Mesenchymal stem cell (in vitro differentiated cells and primary cell): ENCODE measurements at regions not wholly inside any gene's neighbourhood (a gene's known extent, or its start where the extent isn't known, plus 50 kb on each side); places are given as distances from the start of the nearest gene placed in this dataset.

Experiments used
- DNase-seq: peaks from one replicate; pipeline ENCODE4 v3.0.0-alpha.2; 2013
- H2AFZ ChIP-seq: one replicate; pipeline ENCODE4 v1.6.1; 2013; ENCODE audit warnings: low read depth, mild to moderate bottlenecking, control low read depth, inconsistent platforms, low read length, moderate library complexity
- H2AK5ac ChIP-seq: 2 replicates; pipeline ENCODE4 v1.6.1; 2013; ENCODE audit warnings: low read length, moderate library complexity, mild to moderate bottlenecking, inconsistent platforms; ENCODE audit not compliant: severe bottlenecking
- H2BK120ac ChIP-seq: one replicate; pipeline ENCODE4 v1.6.1; 2013; ENCODE audit warnings: low read depth, mild to moderate bottlenecking, inconsistent platforms, low read length, moderate library complexity
- H2BK12ac ChIP-seq, 2 experiments: one replicate each; pipeline ENCODE4 v1.6.1; 2013; ENCODE audit warnings: inconsistent platforms in 2 of 2, low read length in 2 of 2, mild to moderate bottlenecking in 2 of 2, moderate library complexity in 2 of 2, control low read depth in 1 of 2
- H2BK15ac ChIP-seq: one replicate; pipeline ENCODE4 v1.6.1; 2013; ENCODE audit warnings: mild to moderate bottlenecking, low read depth, inconsistent platforms; ENCODE audit not compliant: poor library complexity, severe bottlenecking
- H2BK5ac ChIP-seq: 2 replicates; pipeline ENCODE4 v1.6.1; 2013; ENCODE audit warnings: low read depth, mild to moderate bottlenecking, low read length, control low read depth, inconsistent platforms; ENCODE audit not compliant: poor library complexity, severe bottlenecking
- H3K14ac ChIP-seq, 2 experiments: one replicate each; pipeline ENCODE4 v1.6.1; 2013; ENCODE audit warnings: inconsistent platforms in 2 of 2, low read length in 2 of 2, control low read depth in 1 of 2, mild to moderate bottlenecking in 1 of 2, moderate library complexity in 1 of 2
- H3K18ac ChIP-seq, 2 experiments: one replicate each; pipeline ENCODE4 v1.6.1; 2013; ENCODE audit warnings: inconsistent platforms in 2 of 2, low read length in 2 of 2, control low read depth in 1 of 2, low read depth in 1 of 2, mild to moderate bottlenecking in 1 of 2
- H3K23ac ChIP-seq, 2 experiments: one replicate each; pipeline ENCODE4 v1.6.1; 2013; ENCODE audit warnings: inconsistent platforms in 2 of 2, low read length in 2 of 2, mild to moderate bottlenecking in 2 of 2, moderate library complexity in 2 of 2, control low read depth in 1 of 2
- H3K27ac ChIP-seq: 2 replicates; pipeline ENCODE4 v1.5.1; 2013; ENCODE audit warnings: mild to moderate bottlenecking, moderate library complexity, low read length, control low read depth, inconsistent platforms; ENCODE audit not compliant: poor library complexity, severe bottlenecking
- H3K27me3 ChIP-seq, 2 experiments: 2 replicates each; pipeline versions ENCODE4 v1.6.1 to v1.7.0; 2013; ENCODE audit warnings: low read length in 2 of 2, mild to moderate bottlenecking in 2 of 2, moderate library complexity in 2 of 2, control low read depth in 1 of 2, inconsistent platforms in 1 of 2; ENCODE audit not compliant: control insufficient read depth in 1 of 2, insufficient read depth in 1 of 2
- H3K36me3 ChIP-seq, 2 experiments: 2 replicates each; pipeline versions ENCODE4 v1.6.1 to v1.7.0; 2013; ENCODE audit warnings: low read length in 2 of 2, control low read depth in 1 of 2, inconsistent platforms in 1 of 2, low read depth in 1 of 2, mild to moderate bottlenecking in 1 of 2; ENCODE audit not compliant: insufficient read depth in 2 of 2, control insufficient read depth in 1 of 2
- H3K4ac ChIP-seq, 2 experiments: one replicate each; pipeline ENCODE4 v1.6.1; 2013; ENCODE audit warnings: inconsistent platforms in 2 of 2, low read length in 2 of 2, mild to moderate bottlenecking in 2 of 2, moderate library complexity in 2 of 2, control low read depth in 1 of 2, low read depth in 1 of 2
- H3K4me1 ChIP-seq: 2 replicates; pipeline ENCODE4 v1.6.1; 2013; ENCODE audit warnings: low read depth, low read length, control low read depth; ENCODE audit not compliant: control insufficient read depth, insufficient read depth
- H3K4me2 ChIP-seq: 2 replicates; pipeline ENCODE4 v1.6.1; 2013; ENCODE audit warnings: low read length, mild to moderate bottlenecking, inconsistent platforms; ENCODE audit not compliant: poor library complexity, severe bottlenecking
- H3K4me3 ChIP-seq, 2 experiments: 2 replicates each; pipeline versions ENCODE4 v1.5.1 to v1.7.0; 2013; ENCODE audit warnings: low read length in 2 of 2, mild to moderate bottlenecking in 2 of 2, control low read depth in 1 of 2, low read depth in 1 of 2; ENCODE audit not compliant: insufficient read depth in 1 of 2
- H3K79me1 ChIP-seq: replicated peaks from 2 replicates; pipeline ENCODE4 v1.6.1; 2013; ENCODE audit warnings: mild to moderate bottlenecking, control low read depth, low read length, inconsistent platforms; ENCODE audit not compliant: poor library complexity, severe bottlenecking
- H3K9ac ChIP-seq: 2 replicates; pipeline ENCODE4 v1.7.0; 2013; ENCODE audit warnings: mild to moderate bottlenecking, low read length, moderate library complexity
- H3K9me3 ChIP-seq: 2 replicates; pipeline ENCODE4 v1.7.0; 2013; ENCODE audit warnings: mild to moderate bottlenecking, low read length; ENCODE audit not compliant: control insufficient read depth
- H4K8ac ChIP-seq: one replicate; pipeline ENCODE4 v1.6.1; 2013; ENCODE audit warnings: inconsistent platforms, mild to moderate bottlenecking, low read length, moderate library complexity
- H4K91ac ChIP-seq: one replicate; pipeline ENCODE4 v1.6.1; 2013; ENCODE audit warnings: mild to moderate bottlenecking, low read length, inconsistent platforms
- WGBS: methylation state at CpG from one replicate; pipeline ENCODE4 v1.1.7; 2013; ENCODE audit warnings: mixed read lengths; 5-methylcytosine and 5-hydroxymethylcytosine counted together

DNA sequence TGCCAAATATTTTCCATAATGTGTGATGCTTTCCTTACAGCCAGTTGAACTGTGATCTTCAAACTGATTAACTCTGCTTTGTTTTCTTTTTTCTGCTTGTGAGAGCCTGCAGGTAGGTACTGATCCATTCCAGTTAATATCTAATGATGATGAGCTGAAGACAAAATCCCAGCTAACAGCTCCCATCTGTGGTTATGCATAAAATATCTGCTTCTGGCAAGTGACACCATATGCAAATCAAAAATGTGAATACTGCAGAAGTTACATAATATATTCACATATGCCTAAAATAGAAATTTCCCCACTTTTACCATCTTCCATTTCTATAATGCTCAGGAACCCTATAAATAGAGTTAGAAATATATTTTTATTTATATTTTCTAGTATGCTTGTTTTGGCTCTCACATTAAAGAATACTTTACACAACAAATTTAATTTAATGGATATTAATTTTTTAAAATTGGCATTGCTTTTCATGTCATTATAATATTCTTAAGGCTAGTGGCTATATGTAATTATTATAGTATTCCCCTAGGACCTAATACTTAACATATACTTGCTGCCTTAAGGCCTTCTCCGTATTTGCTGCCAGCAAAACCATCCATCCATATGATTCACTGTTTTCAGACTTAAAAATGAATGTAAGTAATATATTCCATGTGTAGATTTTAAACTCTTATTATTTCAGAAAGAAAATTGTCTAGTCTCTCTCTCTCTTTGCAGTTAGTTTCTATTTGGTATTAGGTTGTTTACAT, 83.8 kb downstream of the CCER1 start:
- Histone ChIP-seq H3K36me3 (no peaks in the 10 kb centered on the region), H3K4ac (no peak overlapping the region), H3K4me3 (no peak overlapping the region), H3K79me1 (no peaks in the 10 kb centered on the region), H4K8ac (no peak overlapping the region), H3K9ac (no peak overlapping the region), H3K27ac (no peak overlapping the region), H2BK15ac (no peak overlapping the region), H3K18ac (no peak overlapping the region), H2AK5ac (no peak overlapping the region), H2BK120ac (no peak overlapping the region), H3K9me3 (no peaks in the 10 kb centered on the region), H3K4me1 (no peaks in the 10 kb centered on the region), H3K4me2 (no peak overlapping the region), H3K27me3 (no peaks in the 10 kb centered on the region), H2AFZ (no peak overlapping the region), H4K91ac (no peak overlapping the region), H2BK5ac (no peak overlapping the region), H3K23ac (no peak overlapping the region), H3K14ac (no peak overlapping the region), H2BK12ac (no peak overlapping the region)
- no peak for DNase-seq
- no CpG with 5 or more reads among the region's 1 CpG for WGBS

DNA sequence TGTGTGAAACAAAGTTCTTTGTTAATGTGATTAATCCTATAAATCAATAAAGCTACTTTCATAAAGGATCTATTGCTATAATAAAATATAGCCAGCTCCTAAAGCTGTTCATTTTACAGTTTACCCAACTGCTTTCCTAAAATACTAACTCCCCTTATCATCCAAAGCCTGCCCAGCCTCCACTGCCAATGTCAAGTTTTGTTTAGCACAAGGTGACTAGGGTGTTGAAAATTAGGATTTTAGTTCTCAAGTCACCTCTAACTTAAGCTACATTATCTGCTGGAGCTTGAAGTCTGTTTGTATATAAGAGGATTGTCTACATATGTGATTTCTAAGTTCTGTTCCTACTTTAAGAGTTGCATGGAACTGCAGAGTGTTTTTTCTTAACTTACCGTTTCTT, 86.3 kb downstream of the CCER1 start:
- H2BK12ac ChIP-seq, result no peak overlapping the region
- no peaks in the 10 kb centered on the region for H3K27me3 ChIP-seq
- H3K4me3 ChIP-seq, result no peak overlapping the region
- no peak overlapping the region for H3K9ac ChIP-seq
- no peaks in the 10 kb centered on the region for H3K79me1 ChIP-seq
- H4K91ac ChIP-seq, result no peak overlapping the region
- H4K8ac ChIP-seq, result no peak overlapping the region
- H3K9me3 ChIP-seq, result no peaks in the 10 kb centered on the region
- no peak overlapping the region for H2AK5ac ChIP-seq
- no peaks in the 10 kb centered on the region for H3K4me1 ChIP-seq
- H3K36me3 ChIP-seq, result no peaks in the 10 kb centered on the region
- no peak overlapping the region for H2AFZ ChIP-seq
- no peak overlapping the region for H3K14ac ChIP-seq
- no peak overlapping the region for H3K27ac ChIP-seq
- WGBS, result no CpG with 5 or more reads among the region's 1 CpG
- H3K4me2 ChIP-seq, result no peak overlapping the region
- no peak overlapping the region for H3K23ac ChIP-seq
- no peak overlapping the region for H2BK15ac ChIP-seq
- no peak overlapping the region for H3K18ac ChIP-seq
- H2BK5ac ChIP-seq, result no peak overlapping the region
- no peak overlapping the region for H3K4ac ChIP-seq
- no peak for DNase-seq
- no peak overlapping the region for H2BK120ac ChIP-seq

DNA sequence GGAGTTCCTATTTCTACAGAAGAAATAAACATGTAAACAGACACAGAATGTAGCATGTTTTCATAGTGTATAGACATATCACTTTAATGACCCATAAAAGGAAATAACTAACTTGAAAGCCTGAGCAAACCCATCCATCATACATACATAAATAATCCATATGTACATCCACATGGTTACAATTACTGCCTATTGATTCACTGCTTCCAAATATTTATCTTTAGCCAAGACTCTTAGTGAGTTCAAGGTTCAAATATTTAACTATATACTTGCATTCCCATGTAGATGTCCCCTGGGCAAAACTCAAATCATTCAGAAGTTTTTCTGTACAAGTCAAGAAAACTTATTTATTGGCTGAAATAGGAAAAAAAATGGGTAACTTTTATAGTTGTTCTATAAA, 95.4 kb downstream of the CCER1 start:
- Histone ChIP-seq H3K9ac (no peak overlapping the region), H3K14ac (no peak overlapping the region)

DNA sequence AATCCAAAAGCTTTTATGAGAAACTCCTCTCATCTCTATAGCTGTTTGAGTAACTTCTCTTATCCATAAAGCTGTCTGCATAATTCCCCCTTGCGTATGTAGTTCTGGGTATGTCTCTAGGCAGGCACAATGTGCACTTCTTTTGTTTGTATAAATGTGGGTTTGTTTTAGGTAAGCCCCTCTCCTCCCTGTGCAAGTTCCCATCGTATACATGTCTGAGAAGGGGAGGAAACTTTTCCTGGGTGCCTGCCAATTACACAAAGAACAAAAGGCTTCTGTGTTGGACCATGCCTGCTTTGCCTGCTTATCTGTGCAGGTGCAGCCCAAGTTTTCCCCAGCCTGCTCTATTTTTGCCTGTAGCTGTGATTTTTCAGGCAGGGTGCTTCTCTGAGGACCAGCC, 96.7 kb downstream of the CCER1 start:
- H2BK5ac ChIP-seq, result no peak overlapping the region
- no peaks in the 10 kb centered on the region for H3K36me3 ChIP-seq
- H2AK5ac ChIP-seq, result no peak overlapping the region
- H3K4me1 ChIP-seq, result peaks cover 2% of the 10 kb centered on the region
- no peak overlapping the region for H3K4ac ChIP-seq
- H2BK120ac ChIP-seq, result no peak overlapping the region
- no peak overlapping the region for H3K9ac ChIP-seq
- DNase-seq, result no peak
- H4K8ac ChIP-seq, result no peak overlapping the region
- no peak overlapping the region for H3K27ac ChIP-seq
- H2AFZ ChIP-seq, result peak overlapping the region; percentile 69
- H3K23ac ChIP-seq, result no peak overlapping the region
- no peak overlapping the region for H3K14ac ChIP-seq
- no peak overlapping the region for H4K91ac ChIP-seq
- 22% methylated on average over 1 of the region's 2 CpGs for WGBS
- H3K4me2 ChIP-seq, result no peak overlapping the region
- no peak overlapping the region for H3K4me3 ChIP-seq
- H3K79me1 ChIP-seq, result no peaks in the 10 kb centered on the region
- H3K9me3 ChIP-seq, result peaks cover 11% of the 10 kb centered on the region
- no peaks in the 10 kb centered on the region for H3K27me3 ChIP-seq
- H2BK12ac ChIP-seq, result no peak overlapping the region
- H3K18ac ChIP-seq, result no peak overlapping the region
- H2BK15ac ChIP-seq, result no peak overlapping the region

More for the DNA sequence above, 95.4 kb downstream of the CCER1 start:
- H3K79me1 ChIP-seq, result no peaks in the 10 kb centered on the region
- H2BK15ac ChIP-seq, result no peak overlapping the region
- H3K27ac ChIP-seq, result no peak overlapping the region
- H4K8ac ChIP-seq, result no peak overlapping the region
- DNase-seq, result no peak
- no peak overlapping the region for H3K18ac ChIP-seq
- H2BK12ac ChIP-seq, result no peak overlapping the region
- H4K91ac ChIP-seq, result no peak overlapping the region
- H3K4me1 ChIP-seq, result peaks cover 2% of the 10 kb centered on the region
- no peak overlapping the region for H2AK5ac ChIP-seq
- no peak overlapping the region for H2AFZ ChIP-seq
- H3K4me2 ChIP-seq, result no peak overlapping the region
- H2BK5ac ChIP-seq, result no peak overlapping the region
- peaks cover 11% of the 10 kb centered on the region for H3K9me3 ChIP-seq
- no peak overlapping the region for H3K23ac ChIP-seq
- no peaks in the 10 kb centered on the region for H3K27me3 ChIP-seq
- H3K36me3 ChIP-seq, result no peaks in the 10 kb centered on the region
- H3K4ac ChIP-seq, result no peak overlapping the region
- no peak overlapping the region for H3K4me3 ChIP-seq
- no peak overlapping the region for H2BK120ac ChIP-seq
